ENCODE measurements at regions not wholly inside any gene's neighbourhood (a gene's known extent, or its start where the extent isn't known, plus 50 kb on each side); places are given as distances from the start of the nearest gene placed in this dataset.

- DNase-seq (ENCODE audit: extremely low spot score, insufficient read length, low read depth) (no peak), FAIRE-seq (no peak)
Observed at GRCh38 chr15:97036301-97036700, 705.8 kb downstream of the NR2F2 start.

DNA sequence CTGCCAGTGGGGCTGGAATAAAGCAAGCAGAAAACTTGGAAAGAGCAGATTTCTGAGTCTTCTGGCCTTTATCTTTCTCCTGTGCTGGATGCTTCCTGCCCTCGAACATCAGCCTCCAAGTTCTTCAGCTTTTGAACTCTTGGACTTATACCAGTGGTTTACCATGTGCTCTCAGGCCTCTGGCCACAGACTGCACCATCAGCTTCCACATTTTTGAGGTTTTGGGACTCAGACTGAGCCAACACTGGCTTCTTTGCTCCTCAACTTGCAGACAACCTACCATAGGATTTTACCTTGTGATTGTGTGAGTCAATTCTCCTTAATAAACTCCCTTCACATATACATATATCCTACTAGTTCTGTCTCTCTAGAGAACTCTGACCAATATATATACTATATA lies 706.6 kb downstream of the NR2F2 start:
- FAIRE-seq = no peak
- DNase-seq (ENCODE audit: extremely low spot score, insufficient read length, low read depth) = no peak

DNA sequence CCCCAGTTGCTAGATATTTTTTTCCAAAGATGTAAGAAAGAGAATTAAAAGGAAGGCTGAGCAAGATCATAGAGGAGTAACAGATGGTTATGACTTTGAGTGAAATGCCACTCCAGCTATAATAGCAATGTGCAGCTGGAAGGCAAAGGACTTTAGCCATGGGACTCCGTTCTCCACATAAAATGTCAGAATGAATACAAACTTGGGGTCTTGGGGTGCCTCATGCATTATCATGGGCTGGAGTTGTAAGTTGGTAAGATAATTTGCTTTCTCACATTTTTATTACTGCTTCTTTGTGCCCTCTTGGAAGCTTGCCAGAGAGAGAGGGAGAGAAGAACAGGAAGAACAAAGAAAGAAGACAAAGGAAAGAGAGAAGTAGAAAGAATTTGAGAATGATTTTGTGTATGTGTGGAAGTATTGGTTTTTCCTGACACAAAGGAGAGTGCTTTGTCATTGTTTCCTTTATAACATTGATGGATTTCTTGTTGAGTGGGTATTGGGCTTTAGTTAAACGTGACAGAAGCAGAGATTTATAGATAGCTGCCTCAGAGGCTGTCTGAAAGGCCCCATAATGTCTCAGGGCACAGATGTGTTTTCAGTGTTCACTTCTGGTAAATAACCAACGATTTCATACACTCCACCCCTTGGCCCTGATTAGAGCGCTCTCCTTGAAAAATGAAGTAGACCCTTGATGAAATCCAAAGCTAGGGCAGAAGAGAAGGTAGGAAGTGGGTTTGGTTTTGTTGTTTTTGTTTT lies 715.3 kb downstream of the NR2F2 start:
- DNase-seq (ENCODE audit: extremely low spot score, insufficient read length, low read depth) (no peak), FAIRE-seq (no peak)

- DNase-seq (ENCODE audit: extremely low spot score, insufficient read length, low read depth) (no peak), FAIRE-seq (no peak)
Observed at GRCh38 chr15:97052513-97052912, 722.0 kb downstream of the NR2F2 start.

DNA sequence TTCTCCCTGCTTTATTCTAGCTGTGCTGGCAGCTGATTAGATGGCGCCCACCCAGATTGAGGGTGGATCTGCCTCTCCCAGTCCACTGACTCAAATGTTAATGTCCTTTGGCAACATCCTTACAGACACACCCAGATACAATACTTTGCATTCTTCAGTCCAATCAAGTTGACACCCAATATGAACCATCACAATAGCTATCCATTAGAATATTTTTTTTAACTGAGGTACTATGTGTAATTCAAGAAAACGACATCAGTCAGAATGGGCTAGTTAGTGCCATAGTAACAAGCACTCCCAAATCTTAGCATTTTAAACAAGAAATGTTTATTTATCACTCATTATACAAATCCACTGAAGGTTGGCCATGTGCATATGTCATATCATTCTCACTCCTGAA lies 723.1 kb downstream of the NR2F2 start:
- no peak for FAIRE-seq

GRCh38 chr15:97057503-97057902 lies 727.0 kb downstream of the NR2F2 start:
- FAIRE-seq (no peak), DNase-seq (ENCODE audit: extremely low spot score, insufficient read length, low read depth) (no peak)

More for the DNA sequence above, 723.1 kb downstream of the NR2F2 start:
- no peak for DNase-seq (ENCODE audit: extremely low spot score, insufficient read length, low read depth)

DNA sequence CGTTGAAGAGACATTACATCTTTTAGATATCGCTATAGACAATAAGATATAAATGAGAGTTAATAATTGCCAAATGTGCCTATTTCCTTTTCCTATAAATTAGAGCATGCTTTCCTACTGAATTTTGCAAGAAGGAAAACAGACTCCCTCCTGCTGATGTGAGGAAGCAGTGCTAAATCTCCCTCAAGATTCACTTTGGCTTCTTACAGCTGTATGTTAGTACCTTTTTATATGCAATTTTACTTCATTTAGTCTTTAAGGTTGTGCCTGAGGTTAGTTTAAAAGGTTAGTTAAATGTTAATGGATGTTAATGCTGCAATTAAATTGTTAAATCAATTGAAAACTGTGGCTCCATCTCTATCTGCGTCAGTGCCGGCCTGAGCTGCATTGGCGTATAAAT lies 728.8 kb downstream of the NR2F2 start:
- FAIRE-seq (no peak), DNase-seq (ENCODE audit: extremely low spot score, insufficient read length, low read depth) (no peak)

- DNase-seq (ENCODE audit: extremely low spot score, insufficient read length, low read depth) = no peak
- FAIRE-seq = no peak
Observed at GRCh38 chr15:97061392-97061791, 730.9 kb downstream of the NR2F2 start.

GRCh38 chr15:97071668-97072067 lies 741.2 kb downstream of the NR2F2 start:
- DNase-seq (ENCODE audit: extremely low spot score, insufficient read length, low read depth) (no peak), FAIRE-seq (no peak)

- FAIRE-seq (no peak), DNase-seq (ENCODE audit: extremely low spot score, insufficient read length, low read depth) (no peak)
Observed at GRCh38 chr15:97072545-97072944, 742.0 kb downstream of the NR2F2 start.

GRCh38 chr15:97076011-97076410 lies 745.5 kb downstream of the NR2F2 start:
- no peak for FAIRE-seq
- DNase-seq (ENCODE audit: extremely low spot score, insufficient read length, low read depth) = no peak

- FAIRE-seq = no peak
- DNase-seq (ENCODE audit: extremely low spot score, insufficient read length, low read depth) = no peak
Observed at GRCh38 chr15:97077975-97078374, 747.5 kb downstream of the NR2F2 start.

GRCh38 chr15:97078591-97078990 lies 748.1 kb downstream of the NR2F2 start:
- DNase-seq (ENCODE audit: extremely low spot score, insufficient read length, low read depth) = no peak
- no peak for FAIRE-seq

DNA sequence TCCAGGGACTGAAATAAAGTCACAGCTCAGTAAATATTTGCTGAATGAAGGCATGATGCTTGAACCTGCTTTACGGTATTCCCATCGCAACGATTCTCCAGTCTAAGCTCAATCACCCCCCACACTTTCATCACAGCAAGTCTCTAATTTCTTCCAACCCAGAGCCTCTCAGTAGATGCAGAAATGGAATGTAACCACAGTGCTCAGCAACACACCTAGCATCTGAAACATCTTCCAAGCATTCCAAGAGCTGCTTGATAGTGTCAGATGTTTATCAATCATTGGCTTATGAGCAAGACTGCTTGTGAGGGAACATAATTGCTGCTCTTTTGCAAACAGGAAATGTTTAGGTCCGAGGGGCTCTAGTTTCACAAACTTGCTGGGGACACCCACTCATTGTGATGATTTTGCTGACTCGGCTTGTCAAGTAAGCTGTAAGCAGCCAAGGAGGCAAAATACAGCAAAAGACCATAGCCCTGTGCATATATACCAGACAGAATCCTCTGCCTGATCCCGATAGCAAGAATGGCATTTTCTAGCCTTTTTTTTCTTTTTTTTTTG lies 751.2 kb downstream of the NR2F2 start:
- DNase-seq (ENCODE audit: extremely low spot score, insufficient read length, low read depth) = no peak
- FAIRE-seq = no peak

- DNase-seq (ENCODE audit: extremely low spot score, insufficient read length, low read depth) = no peak
- FAIRE-seq = no peak
Observed at GRCh38 chr15:97082830-97083229, 752.3 kb downstream of the NR2F2 start.

DNA sequence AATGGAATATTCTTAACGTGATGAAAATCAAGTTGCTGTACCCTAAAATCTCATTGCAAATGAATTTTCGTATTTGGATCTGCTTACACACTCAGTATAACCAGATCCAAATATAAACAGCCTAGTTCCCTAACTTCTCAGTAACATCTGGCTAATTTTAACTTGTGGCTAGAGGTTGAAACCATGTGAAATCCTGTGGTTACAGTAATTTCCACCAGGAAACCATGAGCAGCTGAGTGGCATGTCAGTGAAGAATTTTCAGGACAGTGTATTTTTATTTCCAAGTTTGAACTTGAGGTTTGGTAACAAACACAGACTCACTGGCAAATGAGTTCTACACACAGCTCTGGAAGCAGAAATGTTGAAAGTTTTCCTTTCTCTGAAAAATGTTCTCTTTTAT lies 754.1 kb downstream of the NR2F2 start:
- DNase-seq (ENCODE audit: extremely low spot score, insufficient read length, low read depth) (no peak), FAIRE-seq (no peak)

DNA sequence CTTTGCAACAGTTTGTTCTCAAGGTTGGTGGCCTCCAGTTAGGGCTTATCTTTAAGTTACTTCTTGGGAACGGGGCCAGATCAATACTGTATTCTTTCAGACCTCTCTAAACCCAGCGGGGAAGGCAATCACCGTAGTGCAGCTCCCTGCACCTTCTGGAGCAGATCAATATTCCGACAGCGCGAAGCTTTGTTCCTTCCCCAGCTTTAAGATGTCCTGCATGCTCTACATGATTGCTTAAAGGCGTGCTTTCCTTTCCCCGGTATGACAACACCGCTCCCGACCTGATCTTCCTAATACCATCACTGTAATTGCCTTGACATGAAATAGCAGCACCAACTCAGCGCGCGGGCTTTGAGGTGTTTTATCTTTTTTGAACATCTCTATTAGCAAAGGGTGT lies 755.2 kb downstream of the NR2F2 start:
- FAIRE-seq = no peak
- no peak for DNase-seq (ENCODE audit: extremely low spot score, insufficient read length, low read depth)

DNA sequence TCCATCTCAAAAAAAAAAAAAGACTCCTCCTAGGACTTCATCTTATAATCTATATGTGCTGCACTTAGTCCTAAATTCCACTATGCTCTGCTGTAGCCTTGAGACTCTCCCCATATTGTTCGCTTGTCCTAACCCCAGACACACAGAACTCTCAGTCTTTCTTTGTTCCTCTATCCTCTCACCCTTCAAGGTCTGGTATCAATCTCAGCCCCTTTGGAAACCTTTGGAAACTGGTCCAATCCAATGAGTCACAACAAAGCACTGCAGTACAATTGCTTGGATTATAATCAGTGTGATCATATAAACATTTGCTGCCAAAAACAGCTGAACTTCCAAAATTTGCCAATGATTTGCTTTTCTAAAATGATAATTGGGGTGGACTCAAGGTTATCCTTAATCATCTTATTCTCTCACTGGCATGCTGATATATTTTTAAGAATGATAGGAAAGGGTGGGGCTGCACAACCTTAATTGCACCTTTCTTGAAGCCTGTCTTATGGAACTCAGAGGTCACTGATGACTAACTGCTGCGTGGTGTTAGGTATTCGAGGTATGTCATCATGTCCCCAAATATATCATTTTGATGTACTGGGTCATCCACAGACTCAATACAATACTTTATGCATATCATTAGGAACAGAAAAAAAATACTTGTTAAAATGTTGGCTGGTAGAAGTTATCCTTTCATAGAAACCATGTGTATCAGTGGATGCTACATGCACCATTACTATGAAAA lies 756.7 kb downstream of the NR2F2 start:
- no peak for FAIRE-seq
- no peak for DNase-seq (ENCODE audit: extremely low spot score, insufficient read length, low read depth)

GRCh38 chr15:97091093-97091492 lies 760.6 kb downstream of the NR2F2 start:
- DNase-seq (ENCODE audit: extremely low spot score, insufficient read length, low read depth) = no peak
- FAIRE-seq = no peak

DNA sequence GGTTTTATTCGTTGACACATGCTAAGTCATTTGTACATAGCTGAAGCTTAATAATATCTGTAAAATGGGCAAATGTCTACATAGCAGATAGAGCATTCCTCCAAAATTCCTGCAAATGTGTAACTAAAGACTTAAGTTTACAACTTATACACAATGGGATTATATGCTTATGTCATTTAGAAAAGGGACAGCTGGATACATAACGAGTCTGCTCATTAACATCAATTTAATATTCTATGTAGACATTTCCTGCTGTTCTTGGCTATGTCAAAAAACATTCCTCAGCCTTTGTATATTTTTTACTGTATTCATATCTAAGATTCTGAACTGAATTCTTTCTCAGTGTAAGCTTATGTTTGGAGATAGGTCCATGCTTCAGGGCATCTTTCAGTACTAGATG lies 762.2 kb downstream of the NR2F2 start:
- no peak for DNase-seq (ENCODE audit: extremely low spot score, insufficient read length, low read depth)
- no peak for FAIRE-seq

DNA sequence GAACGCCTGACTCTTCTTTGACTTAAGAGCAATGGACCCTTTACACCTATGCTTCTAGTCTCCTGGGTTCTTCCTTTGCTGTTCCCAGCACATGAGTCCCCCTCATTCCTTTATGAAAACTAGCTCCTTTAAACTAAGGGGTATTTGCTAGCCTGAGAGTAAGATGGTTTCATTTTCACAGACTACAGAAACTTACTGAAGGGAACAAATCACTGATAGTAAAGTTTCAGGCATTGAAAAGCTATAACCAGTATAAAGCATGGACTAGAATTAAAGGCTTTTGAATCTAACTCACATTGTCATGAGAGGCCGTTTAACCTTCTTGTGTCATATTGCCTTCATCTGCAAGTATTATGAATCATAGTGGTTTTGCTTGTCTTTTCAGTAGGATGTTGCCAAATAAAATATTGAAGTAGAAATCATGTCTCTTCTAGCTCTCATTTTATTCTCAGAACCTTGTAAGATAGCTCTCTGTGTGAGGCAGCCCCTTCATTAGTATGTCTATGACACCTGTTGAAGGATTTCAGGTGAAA lies 765.9 kb downstream of the NR2F2 start:
- FAIRE-seq = no peak
- DNase-seq (ENCODE audit: extremely low spot score, insufficient read length, low read depth) = no peak
